GM10248 (cell line): ENCODE measurements at regions not wholly inside any gene's neighbourhood (a gene's known extent, or its start where the extent isn't known, plus 50 kb on each side); places are given as distances from the start of the nearest gene placed in this dataset.

Experiments
- CTCF ChIA-PET: fragments of 300-600 bp; sonication (Branson Sonifier 250); formaldehyde crosslinking; extraction: SDS; loops from one replicate; lab custom pipeline; 2021; ENCODE audit warnings: antibody characterized with exemption; lab: Yijun Ruan, JAX
- POLR2A ChIA-PET: fragments of 350-650 bp; sonication (Branson Sonifier 250); formaldehyde crosslinking; extraction: SDS; loops from one replicate; lab custom pipeline; 2020; ENCODE audit warnings: antibody characterized with exemption; lab: Yijun Ruan, JAX
- DNase-seq: peaks from one replicate; pipeline ENCODE4 v3.0.0; 2012; ENCODE audit errors: extremely low spot score
- CTCF ChIP-seq: IDR thresholded peaks from 2 replicates; pipeline ENCODE4 v1.5.1; 2012; ENCODE audit warnings: mild to moderate bottlenecking, low read depth; ENCODE audit errors: extremely low read depth, missing control alignments, control extremely low read depth

DNA sequence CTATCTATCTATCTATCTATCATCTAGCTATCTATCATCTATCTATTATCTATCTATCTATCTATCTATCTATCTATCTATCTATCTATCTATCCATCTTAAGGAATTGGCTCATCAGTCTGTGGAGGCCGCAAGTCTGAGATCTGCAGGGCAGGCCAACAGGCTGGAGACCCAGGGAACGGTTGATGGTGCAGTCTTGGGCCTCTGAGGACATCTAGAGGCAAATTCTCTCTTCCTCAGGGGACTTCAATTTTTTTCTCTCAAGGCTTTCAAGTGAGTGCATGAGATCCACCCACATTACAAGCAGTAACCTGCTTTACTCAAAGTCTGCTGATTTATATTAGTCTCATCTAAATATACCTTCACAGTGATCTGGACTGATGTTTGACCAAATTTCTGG, 197.0 kb downstream of the GLRX3 start:
- TF ChIP-seq CTCF = no peak
- CTCF ChIA-PET = no interaction called here
- POLR2A ChIA-PET = no interaction called here
- DNase-seq = no peak

DNA sequence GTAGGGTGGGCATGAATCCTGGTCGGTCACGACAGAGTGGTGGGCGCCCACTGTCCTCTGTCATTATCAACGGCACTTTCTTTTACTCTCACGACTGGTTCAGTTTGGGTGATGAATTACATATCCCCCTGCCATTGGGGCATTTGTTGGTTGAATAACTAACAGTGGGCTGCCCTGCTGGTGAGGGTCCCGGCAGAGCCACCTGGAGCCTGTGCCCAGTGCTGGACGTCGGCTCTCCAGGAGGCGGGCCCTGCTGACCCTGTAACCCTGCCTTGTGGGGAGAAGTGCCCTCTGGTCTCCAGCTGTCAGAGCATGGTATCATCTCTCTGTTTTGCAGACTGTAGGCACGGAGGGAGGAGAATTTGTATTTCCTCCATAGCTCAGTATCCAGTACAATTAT, 199.1 kb downstream of the GLRX3 start:
- ChIA-PET CTCF (no interaction called here), POLR2A (no interaction called here)
- no peak for DNase-seq

DNA sequence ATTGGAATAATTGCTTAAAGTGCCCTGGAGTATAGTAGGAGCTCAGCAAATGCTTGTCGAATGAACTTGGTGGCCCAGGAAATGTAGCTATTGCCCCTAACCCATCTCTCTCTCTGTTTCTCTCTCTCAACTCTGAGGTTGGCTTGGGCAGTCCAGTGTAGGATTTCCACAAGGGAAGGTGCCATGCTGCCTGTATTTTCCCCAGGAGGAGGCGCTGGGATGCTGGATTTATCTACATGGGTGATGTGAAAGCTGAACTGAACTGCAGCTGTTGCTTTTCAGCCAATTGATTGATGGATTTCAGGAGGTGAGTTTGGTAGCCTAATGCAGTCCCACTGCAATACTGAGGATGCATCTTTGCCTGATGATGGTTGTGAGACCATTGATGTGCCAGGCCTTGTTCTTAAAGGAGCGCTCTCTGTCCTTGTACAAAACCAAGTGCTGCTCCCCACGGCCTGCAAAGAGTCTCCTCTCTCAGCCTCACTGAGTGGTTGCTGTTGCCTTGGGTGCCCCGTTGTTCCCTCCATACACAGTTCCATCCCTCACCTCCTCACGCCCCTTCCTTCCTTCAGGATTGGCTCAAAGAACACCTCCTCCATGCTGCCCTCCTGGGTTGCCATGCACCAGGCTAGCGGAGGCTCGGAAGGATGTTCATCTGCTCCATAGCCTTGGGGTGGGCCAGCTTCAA, 200.6 kb downstream of the GLRX3 start:
- no peak for DNase-seq
- ChIA-PET CTCF (no interaction called here), POLR2A (no interaction called here)
- no peak for TF ChIP-seq CTCF

More for the DNA sequence above, 199.1 kb downstream of the GLRX3 start:
- TF ChIP-seq CTCF = no peak

DNA sequence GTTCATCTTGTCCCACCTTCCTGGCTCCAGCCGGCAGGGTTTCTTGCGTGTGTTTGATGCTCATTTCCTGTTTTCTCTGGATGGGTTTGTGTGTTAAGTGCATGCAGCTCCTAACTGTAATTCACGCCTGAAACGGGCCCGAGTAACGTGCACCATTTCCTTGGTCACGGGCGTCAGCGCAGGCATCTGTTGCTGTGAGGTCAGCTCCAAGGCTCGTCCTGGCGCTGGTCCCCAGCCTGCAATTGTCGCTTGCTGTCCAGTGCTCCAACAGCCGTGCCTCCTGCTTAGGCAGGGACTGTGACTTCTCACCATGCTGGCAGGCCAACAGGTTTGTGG, 201.1 kb downstream of the GLRX3 start:
- POLR2A ChIA-PET = no interaction called here
- CTCF ChIA-PET = no interaction called here
- TF ChIP-seq CTCF = no peak
- DNase-seq = no peak

DNA sequence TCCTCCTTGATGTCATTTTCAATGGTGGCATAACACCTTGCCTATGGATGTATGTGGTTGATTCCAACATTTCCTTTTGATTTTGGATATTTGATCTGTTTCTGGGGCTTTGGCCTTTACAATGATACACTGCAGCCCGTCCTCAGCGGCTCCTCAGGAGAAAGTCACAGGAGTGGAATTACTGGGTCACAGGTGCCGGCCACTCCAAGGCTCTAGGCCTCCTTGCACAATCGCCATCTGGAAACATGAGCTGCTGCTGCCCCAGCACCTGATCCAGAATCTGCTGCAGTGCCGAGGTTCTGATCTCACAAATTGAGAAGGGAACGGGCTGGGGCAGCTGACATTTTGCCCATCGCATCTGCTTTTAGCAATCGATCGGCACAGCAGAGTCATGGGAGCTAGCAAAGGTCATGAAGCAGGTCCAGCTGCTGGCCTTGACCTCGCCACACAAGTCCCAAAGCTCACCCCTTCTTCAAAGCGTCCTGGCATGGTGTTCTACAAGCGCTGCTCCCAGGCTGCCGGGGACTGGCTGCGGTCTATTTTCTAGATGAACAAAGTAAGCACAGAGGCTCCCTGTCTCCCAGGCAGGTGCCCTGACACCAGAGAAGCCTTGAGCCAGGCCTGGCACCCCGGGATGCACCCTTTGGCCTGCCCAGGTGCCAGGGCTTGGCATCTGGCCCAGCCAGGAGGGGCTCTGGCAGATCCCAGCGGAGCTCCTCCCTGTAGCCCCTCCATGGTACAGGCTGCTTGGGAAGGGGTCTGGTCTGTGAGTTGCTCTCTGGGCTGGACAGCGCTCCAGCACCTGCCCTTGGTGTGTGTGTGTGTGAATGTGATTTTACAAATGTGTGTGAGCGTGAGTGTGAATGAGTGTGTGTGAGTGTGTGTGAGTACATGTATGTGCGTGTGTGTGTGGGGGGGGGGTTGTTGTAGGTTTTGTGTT, 201.8 kb downstream of the GLRX3 start:
- no peak for DNase-seq
- CTCF ChIA-PET = no interaction called here
- POLR2A ChIA-PET = no interaction called here
- TF ChIP-seq CTCF = no peak

GRCh38 chr10:130338636-130339024, 202.4 kb downstream of the GLRX3 start:
- no peak for DNase-seq
- ChIA-PET CTCF (no interaction called here), POLR2A (no interaction called here)
- TF ChIP-seq CTCF = no peak
